Activated B cell treated with CpG ODN at 0.5 μM for 24 hours (primary cell): ENCODE measurements at regions not wholly inside any gene's neighbourhood (a gene's known extent, or its start where the extent isn't known, plus 50 kb on each side); places are given as distances from the start of the nearest gene placed in this dataset.

Experiments used
- ATAC-seq: fragments of 200-7000 bp; cut with Tn5 transposase; one replicate; pipeline ENCODE4 v1.10.0; 2021; ENCODE audit warnings: low read depth, mild to moderate bottlenecking, moderate library complexity
- CTCF ChIA-PET: fragments of 350-600 bp; sonication (Branson Sonifier 250); formaldehyde crosslinking; loops from one replicate; lab custom pipeline; 2021; ENCODE audit warnings: antibody characterized with exemption; lab: Charles Lee
- POLR2A ChIA-PET: fragments of 350-600 bp; sonication (Branson Sonifier 250); formaldehyde crosslinking; loops from one replicate; lab custom pipeline; 2021; ENCODE audit warnings: antibody characterized with exemption; lab: Charles Lee
- DNase-seq: peaks from one replicate; pipeline ENCODE4 v3.0.0; 2022
- H3K27ac Mint-ChIP-seq: one replicate; pipeline ENCODE4 v1.8.0; 2020; ENCODE audit warnings: mixed read lengths
- H3K27me3 Mint-ChIP-seq: one replicate; pipeline ENCODE4 v1.8.0; 2021; ENCODE audit warnings: mixed read lengths
- H3K36me3 Mint-ChIP-seq: one replicate; pipeline ENCODE4 v1.8.0; 2021; ENCODE audit warnings: low read depth, mixed read lengths
- H3K4me1 Mint-ChIP-seq: one replicate; pipeline ENCODE4 v1.8.0; 2021; ENCODE audit warnings: mixed read lengths
- H3K4me3 Mint-ChIP-seq: one replicate; pipeline ENCODE4 v1.8.0; 2020; ENCODE audit warnings: mild to moderate bottlenecking, mixed read lengths
- H3K9me3 Mint-ChIP-seq: one replicate; pipeline ENCODE4 v1.8.0; 2020; ENCODE audit warnings: mixed read lengths
- intact Hi-C: fragments of 100-400 bp; cut with micrococcal nuclease; formaldehyde crosslinking; loops from one replicate; pipeline ENCODE4 v1.15.1; 2024
- TF ChIP-seq, protein P1 (sequence below): fragments of 200-600 bp; IDR thresholded peaks from one replicate; pipeline ENCODE4 v1.8.0; 2022; ENCODE audit warnings: antibody characterized with exemption, mild to moderate bottlenecking

DNA sequence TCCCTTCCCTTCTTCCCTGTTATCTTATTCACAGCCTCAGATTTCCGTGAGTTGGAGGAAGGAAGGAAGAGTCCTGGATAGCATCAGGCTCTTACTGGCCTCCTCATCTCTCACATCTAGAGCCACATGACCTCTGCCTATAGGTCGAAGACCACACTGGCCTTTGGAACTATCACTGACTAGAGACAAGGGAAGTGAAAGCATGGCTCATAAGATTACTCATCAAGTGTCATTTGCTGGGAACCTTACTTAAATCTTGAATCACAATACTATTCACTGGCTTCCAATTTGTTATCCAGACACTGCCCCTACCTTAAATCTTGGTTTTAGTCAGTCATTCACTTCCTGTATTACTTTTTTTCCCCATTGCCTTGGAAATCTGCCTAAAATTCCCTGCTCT lies 61.6 kb upstream of the MTMR8 start:
- Mint-ChIP-seq H3K27me3 (no peaks in the 10 kb centered on the region), H3K27ac (no peak overlapping the region), H3K36me3 (no peaks in the 10 kb centered on the region), H3K4me1 (no peaks in the 10 kb centered on the region), H3K4me3 (no peak overlapping the region), H3K9me3 (no peaks in the 10 kb centered on the region)
- POLR2A ChIA-PET, result interaction anchor here (0.5 kb wide), 1 partner anchor 109 kb away, joined by 3 read pairs; no protein-coding TSS in a partner anchor
- intact Hi-C loops, result no loop called here
- TF ChIP-seq, protein P1, sequence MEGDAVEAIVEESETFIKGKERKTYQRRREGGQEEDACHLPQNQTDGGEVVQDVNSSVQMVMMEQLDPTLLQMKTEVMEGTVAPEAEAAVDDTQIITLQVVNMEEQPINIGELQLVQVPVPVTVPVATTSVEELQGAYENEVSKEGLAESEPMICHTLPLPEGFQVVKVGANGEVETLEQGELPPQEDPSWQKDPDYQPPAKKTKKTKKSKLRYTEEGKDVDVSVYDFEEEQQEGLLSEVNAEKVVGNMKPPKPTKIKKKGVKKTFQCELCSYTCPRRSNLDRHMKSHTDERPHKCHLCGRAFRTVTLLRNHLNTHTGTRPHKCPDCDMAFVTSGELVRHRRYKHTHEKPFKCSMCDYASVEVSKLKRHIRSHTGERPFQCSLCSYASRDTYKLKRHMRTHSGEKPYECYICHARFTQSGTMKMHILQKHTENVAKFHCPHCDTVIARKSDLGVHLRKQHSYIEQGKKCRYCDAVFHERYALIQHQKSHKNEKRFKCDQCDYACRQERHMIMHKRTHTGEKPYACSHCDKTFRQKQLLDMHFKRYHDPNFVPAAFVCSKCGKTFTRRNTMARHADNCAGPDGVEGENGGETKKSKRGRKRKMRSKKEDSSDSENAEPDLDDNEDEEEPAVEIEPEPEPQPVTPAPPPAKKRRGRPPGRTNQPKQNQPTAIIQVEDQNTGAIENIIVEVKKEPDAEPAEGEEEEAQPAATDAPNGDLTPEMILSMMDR, result no peak
- ATAC-seq (no peak), DNase-seq (no peak)
- CTCF ChIA-PET, result no interaction called here

DNA sequence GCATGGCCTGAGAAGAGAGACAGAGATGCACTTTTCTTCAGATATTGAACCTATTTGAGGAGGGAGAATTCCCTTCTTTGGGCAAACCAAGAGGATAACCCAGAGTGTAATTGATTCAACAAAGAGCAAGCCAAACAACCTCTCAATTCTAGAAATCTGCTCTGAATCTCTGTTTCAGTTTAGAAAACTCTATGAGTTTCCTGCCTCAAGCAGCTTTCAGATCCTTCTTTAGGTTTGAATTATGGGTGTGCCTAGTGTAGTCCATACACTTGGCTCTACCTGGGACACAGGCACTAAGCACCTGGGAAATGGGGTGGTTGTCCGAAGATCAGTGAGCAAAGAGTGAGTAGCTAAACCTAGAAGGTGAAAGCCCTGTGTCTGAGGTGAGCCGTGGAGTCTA lies 52.0 kb upstream of the MTMR8 start:
- no peak overlapping the region for H3K27ac Mint-ChIP-seq
- no peaks in the 10 kb centered on the region for H3K36me3 Mint-ChIP-seq
- no peak for ATAC-seq
- peaks cover 4% of the 10 kb centered on the region for H3K9me3 Mint-ChIP-seq
- H3K4me1 Mint-ChIP-seq, result no peaks in the 10 kb centered on the region
- DNase-seq, result no peak
- H3K4me3 Mint-ChIP-seq, result no peak overlapping the region
- TF ChIP-seq, protein P1, result no peak
- ChIA-PET CTCF (no interaction called here), POLR2A (no interaction called here)
- intact Hi-C loops, result no loop called here
- no peaks in the 10 kb centered on the region for H3K27me3 Mint-ChIP-seq
